GM19099 (cell line): ENCODE measurements at regions not wholly inside any gene's neighbourhood (a gene's known extent, or its start where the extent isn't known, plus 50 kb on each side); places are given as distances from the start of the nearest gene placed in this dataset.

ENCODE experiments used
- POLR2A ChIP-seq: IDR thresholded peaks from 3 replicates; pipeline ENCODE4 v1.6.1; 2011; ENCODE audit warnings: low read depth; ENCODE audit not compliant: insufficient read length; ENCODE audit errors: extremely low read depth

- TF ChIP-seq POLR2A = no peak
Observed at GRCh38 chr6:14265049-14266021, 147.8 kb downstream of the CD83 start.

DNA sequence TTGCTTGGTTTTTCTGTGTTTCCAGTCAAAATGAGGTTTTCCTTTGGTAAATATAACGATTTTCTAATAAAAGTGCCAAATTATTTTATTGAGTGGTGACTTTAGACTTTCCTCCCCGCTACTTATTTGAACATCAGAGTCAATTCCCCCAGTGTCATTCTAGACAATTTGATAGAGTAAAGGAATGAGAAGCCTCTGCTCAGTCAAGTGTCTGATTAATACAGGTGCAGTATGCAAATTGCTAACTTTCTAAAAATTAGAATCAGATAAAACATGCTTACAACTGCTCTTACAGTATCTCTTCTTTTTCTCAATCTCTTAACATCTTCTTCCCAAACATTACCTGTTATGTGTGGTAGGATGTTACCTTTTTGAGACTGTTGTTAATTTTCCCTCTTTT, 148.7 kb downstream of the CD83 start:
- TF ChIP-seq POLR2A = no peak

DNA sequence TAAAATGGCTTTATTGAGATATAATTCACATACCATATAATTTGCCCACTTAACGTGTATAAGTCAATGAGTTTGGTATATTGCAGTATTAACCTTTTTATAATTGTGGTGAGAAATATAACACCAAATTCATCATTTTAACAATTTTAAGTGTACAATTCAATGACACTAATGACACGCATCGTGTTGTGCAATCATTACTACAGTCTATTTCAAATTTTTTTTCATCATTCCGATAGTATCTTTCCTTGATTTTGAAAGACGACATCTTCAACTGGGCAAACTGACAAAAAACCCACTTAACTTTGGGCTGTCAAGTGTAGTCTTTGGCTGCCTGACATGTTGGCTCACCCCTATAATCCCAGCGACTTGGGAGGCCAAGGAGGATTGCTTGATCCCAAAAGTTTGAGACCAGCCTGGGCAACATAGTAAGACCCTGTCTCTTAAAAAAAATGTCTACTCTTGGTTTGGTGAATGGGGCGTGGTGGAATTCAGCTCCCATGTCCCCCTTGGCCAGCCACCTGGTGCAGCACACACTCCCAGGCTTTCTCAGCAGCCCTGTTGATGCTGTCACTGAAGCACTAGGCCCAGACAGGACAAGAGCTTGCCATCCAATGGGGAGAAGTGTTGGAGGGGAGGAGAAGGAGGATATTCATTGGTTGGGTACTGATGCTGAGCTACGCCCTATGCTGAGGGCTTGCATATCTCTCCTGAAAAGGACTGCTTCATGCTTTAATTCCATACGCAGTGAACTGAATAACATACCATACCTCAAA, 150.5 kb downstream of the CD83 start:
- TF ChIP-seq POLR2A = no peak

DNA sequence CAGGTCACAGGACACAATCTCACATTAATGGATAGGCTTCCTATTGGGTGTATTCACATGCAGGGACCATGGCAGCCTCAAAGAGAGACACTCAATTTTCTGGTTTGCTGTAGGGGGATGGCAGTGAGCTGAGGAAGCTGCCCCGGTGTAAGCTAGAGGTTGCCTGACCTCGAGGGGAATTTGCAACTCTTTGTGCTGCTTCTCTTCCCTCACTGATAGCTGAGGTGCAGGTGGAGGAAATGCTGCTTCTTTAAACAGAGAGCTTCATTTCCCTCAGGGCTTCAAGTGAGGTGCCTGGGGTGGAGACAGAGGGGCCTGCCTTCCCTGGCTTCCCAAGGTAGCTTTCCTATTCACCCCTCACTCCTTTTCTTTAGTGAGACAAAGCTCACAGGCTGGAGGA, 151.9 kb downstream of the CD83 start:
- no peak for TF ChIP-seq POLR2A

GRCh38 chr6:14270142-14270893, 152.7 kb downstream of the CD83 start:
- TF ChIP-seq POLR2A = no peak

- no peak for TF ChIP-seq POLR2A
Observed at GRCh38 chr6:14270925-14271788, 153.6 kb downstream of the CD83 start.

DNA sequence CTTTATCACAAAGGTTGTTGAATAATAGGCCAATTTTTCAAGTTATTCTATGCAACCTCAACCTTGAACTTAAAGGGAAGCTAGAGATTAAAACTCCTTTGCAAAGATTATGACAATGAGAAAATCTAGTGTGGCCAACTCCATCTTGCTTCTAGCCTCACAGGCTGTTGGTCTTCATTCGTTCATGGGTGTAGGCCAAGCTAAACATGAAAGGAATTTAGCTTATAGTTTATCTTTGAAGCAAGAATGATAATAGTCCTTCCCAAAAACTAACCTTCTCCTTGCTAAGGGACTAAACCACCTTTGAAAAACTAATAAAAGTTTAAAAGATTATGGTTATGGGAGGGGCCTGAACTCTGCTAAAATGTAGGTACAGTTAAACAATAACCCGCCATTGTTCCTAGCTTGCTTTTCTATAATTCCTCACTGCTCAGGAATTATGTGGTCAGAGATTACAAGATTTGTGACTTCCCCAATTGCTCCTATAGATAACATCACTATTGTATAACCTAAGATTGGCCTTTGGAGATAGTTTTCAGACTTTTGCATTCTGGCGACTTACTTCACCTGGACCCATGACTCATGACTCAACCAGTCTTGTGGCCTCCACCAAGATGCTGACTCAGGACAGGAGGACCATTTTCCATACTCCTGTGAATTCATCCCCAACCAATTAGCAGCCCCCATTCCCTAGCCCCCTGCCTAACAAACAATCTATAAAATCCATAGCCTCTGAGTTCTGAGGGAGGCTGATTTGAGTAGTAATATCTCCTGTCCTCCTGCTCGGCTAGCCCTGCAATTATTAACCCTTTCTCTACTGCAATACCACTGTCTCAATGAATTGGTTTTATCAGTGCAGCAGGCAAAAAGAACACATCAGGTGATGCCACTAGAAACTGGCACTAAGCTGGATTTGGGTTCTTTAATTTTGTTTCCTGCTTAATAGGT, 154.5 kb downstream of the CD83 start:
- no peak for TF ChIP-seq POLR2A

DNA sequence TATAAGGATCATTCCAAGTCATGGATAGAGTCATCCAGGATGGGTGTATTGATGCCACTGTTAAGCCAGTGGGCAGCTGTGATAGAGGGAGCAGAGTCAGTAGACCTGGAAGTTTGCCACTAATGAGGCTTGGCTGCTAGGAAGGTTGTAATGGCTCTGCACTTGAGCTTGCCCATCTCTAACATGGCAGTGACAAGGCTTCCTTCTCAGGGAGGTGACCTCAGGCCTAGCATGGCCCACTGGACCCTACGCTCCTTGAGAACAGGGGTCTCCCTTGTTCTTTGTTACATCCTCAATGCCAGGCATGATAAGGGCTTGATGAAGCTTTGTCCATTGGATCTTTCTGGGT, 155.1 kb downstream of the CD83 start:
- no peak for TF ChIP-seq POLR2A

- TF ChIP-seq POLR2A = no peak
Observed at GRCh38 chr6:14273191-14273590, 155.6 kb downstream of the CD83 start.

GRCh38 chr6:14274016-14274415, 156.4 kb downstream of the CD83 start:
- no peak for TF ChIP-seq POLR2A

GRCh38 chr6:14274546-14275492, 157.2 kb downstream of the CD83 start:
- TF ChIP-seq POLR2A = no peak

GRCh38 chr6:14275493-14275851, 157.9 kb downstream of the CD83 start:
- TF ChIP-seq POLR2A = no peak

GRCh38 chr6:14276071-14276470, 158.5 kb downstream of the CD83 start:
- TF ChIP-seq POLR2A = no peak
